GM11168 (cell line): ENCODE measurements at regions not wholly inside any gene's neighbourhood (a gene's known extent, or its start where the extent isn't known, plus 50 kb on each side); places are given as distances from the start of the nearest gene placed in this dataset.

Source experiments
- in situ Hi-C: fragments of 300-500 bp; cut with MboI; formaldehyde crosslinking; loops from one replicate; pipeline ENCODE4 v1.12.0; 2022; ENCODE audit warnings: low sequenced_read_pairs; ENCODE audit not compliant: unreplicated experiment

DNA sequence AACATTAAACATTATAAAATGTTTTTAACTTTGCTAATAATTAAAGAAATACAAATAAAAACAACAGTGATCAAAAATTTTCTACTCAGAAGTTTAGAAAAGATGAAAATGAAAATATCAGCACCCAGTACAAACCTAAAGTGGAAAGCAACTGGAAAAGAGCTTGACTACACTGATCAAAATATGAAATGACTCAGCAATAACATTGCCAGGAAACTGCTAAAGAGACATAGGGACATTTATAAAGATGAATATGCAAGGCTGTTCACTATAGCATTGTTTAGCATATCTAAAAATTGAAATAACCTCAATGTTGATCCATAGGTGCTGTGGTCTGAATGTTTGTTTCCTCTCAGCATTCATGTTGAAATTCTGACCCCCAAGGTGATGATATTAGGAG is 88.5 kb upstream of the NOCT start:
- in situ Hi-C loops = no loop called here

DNA sequence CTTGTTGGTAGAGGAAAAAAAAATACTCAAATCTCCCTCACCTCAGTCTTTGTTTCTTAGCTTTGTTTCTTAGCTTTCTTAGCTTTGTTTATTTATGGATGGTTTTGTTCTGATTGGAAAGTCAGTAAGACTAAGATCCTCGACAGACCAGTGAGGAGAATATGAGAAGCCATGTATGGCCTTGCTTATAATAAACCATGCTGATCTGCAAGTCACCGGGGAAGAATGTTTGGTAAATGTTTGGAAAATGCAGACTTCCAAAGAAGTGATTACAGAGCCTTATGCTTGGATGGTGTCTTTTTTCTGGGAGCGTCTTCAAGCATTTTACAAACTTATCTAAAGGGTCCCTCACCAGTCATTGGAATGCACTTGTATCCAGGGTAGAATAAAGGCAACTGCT is 90.1 kb upstream of the NOCT start:
- in situ Hi-C loops = no loop called here

DNA sequence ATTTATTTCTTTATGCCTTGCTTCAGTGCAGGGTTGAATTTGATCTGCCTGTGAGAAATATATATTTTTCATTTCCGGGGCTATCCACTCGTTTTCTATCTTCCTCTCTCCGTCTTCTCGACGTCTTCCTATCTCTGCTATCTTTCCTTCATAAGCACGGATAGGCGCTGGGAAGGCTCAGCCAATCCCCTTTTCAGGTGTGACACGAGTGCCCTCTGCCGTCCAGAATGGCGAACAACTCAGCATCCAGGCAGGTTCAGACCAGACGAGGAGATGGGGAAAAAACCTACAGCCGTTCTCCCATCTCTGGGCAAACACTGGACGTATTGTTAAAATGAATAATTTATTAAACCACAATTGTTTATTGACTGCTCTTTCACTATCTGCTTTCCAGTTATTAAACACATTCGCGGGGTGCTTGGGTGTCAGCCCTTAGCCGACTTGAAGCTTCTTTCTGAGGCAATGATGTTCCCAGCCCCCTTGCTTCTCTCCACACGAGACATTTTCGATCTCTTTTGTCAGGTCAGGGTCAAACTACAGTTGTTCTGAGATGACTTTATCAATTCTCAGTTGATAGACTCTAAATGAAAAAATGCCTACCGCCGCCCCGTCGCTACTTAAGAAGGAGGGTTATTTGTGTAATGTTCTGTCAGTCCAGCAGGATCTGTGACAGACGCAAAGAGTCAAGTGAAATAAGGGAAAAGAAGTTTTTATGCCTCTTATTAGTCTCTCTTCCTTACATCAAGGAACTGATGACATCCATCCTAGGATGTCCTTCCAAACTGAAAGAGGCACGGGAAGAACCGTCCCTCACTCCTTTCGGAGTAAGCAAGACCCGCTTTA is 96.3 kb upstream of the NOCT start:
- in situ Hi-C loops = no loop called here

DNA sequence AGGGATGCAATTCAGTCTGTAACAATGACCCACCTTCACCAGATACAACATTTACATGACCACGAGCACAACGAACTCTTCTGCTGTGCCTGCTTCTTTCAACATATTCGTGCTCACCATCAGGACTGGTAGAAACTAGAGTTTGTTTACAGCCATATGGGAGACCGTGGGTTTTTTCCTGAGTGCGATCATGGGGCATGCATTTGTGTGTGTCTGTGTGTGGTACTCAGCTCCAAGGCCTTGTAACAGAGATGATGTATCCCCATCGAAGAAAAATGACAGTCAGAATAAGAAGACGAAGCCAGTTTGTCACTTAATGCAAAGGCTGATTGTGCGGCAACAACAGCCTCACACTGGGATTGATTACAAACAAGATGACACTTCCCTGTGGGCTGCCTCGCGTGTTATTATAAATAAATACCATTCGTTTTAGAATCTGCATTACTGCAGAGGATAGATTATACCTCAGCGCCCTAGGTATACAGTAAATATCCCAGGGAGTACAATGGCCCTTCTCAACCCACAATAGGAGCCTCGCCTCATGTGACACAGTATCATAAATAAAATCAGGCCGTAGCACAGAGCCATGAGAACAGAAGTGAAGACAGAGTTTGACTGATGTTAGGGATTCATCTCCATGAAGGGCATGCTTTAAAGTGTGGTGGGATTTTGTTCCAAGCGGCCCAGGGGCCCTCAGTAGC is 97.3 kb upstream of the NOCT start:
- in situ Hi-C loops = no loop called here

DNA sequence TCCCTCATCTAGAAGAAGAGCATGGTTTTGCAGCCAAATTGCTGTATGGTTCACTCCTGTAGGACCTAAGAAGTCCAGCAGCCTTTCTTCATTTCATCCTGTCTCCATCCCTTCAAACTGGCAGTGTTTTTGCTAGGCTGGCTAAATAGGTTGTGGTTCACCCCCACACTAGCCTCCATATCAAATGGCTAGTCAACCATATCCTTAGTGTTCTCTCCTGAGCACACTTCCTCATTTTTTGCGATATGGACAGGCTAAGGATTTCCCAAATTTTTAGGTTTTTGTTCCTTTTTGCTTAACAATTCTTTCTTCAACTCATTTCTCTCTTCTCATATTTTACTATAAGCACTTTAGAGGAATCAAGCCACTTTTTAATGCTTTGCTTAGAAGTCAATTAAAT is 98.8 kb upstream of the NOCT start:
- in situ Hi-C loops = no loop called here

DNA sequence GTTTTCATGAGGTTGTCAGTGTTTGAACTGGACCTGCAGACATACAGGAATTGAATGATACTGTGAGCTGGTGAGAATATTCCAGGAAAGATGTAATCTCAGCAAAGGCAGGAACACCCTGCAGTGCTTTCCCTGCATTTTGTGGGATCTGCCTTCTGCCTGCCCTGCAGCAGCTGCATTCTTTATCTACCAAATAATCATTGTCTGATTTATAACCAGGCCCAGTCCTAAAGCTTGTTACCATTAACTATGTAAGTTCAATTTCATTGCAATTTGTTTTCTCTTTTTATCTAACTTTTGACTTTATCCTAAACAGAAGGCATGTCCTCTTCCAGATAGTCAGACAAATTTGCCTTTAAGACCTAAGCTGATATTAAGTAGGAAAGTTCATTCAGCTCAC is 99.8 kb upstream of the NOCT start:
- in situ Hi-C loops = no loop called here

DNA sequence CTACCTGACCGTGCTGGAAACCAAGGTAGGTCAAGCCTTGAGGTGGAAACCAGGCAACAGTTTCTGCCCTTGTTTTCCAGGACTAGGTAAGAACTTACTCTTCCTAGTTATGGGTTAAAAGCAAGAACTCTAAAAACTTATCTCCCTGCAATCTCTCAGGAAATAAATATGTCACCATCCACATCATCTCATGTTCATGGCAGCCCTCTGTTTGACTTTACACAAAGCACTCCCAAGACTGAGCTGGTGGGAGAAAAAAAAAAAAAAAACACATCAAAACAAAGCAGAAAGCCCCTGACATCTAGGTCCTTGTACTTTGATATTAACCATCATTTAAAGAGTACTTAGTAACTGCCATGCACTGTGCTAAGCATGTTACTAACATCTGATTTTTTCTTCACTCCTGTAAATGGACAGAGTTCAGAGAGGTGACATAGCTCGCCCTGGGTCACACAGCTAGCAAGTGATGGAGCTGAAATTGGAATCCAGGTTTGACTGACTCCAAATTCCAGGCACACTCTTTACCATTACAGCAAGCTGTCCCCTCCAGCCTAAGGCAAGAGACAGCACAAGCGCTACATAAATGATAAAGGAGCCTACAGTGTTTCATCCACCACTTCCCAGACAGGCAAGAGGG is 102.8 kb upstream of the NOCT start:
- in situ Hi-C loops = no loop called here

DNA sequence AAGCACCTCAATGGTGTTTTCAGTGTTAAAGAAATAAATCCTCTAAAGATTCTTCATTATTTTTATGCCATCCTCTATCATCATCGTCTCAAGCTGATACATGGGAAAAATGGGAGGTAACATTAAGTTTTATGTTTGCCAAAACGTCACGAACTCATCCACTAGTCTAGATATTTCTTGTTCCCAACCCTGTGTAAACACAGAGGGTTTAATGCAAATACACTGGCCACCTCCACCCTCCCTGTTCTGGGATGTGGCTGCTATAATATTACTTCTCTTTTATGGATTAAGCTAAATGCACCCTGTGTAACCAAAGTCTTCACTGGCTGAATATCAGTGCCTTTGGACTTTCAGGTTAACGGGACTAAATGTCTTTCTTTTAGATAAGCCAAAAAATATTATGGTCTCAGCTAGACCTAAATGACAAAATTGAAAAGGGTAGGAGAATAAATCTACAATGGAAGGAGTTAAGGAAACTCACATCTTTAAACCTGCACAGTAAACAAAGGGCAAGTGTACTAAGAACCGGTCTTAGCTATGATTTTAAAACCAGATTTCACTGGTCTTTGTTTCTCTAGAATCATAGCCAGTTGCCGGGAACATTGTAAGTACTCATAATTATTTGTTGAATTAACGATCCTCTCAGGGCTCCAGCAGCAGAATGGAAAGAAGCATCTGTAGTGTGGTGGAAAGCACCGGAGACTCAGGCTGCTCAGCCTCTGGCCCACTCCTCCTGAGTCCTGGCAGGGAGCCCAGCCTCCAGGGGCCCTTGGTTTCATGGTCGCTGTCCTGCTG is 103.5 kb upstream of the NOCT start:
- in situ Hi-C loops = no loop called here

DNA sequence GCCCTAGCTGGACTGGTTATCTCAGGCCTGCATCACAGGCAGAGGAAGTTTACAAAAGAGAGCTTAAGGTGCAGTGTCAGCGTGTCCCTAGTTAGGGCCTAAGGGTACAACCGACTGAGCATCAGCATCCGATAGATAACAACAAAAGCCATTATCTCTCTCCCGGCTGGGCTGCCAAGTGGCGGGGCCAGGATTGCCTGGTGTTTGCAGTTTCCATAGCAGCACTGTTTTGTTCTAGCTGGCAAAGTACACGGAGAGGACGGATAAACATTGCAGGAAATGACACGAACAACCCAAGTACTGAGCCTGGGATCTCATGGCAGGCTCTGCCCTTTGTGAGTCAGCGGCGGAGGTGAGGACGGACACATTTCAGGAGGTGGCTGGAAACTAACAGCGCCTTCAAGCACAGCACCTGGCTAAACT is 104.7 kb upstream of the NOCT start:
- in situ Hi-C loops = no loop called here

DNA sequence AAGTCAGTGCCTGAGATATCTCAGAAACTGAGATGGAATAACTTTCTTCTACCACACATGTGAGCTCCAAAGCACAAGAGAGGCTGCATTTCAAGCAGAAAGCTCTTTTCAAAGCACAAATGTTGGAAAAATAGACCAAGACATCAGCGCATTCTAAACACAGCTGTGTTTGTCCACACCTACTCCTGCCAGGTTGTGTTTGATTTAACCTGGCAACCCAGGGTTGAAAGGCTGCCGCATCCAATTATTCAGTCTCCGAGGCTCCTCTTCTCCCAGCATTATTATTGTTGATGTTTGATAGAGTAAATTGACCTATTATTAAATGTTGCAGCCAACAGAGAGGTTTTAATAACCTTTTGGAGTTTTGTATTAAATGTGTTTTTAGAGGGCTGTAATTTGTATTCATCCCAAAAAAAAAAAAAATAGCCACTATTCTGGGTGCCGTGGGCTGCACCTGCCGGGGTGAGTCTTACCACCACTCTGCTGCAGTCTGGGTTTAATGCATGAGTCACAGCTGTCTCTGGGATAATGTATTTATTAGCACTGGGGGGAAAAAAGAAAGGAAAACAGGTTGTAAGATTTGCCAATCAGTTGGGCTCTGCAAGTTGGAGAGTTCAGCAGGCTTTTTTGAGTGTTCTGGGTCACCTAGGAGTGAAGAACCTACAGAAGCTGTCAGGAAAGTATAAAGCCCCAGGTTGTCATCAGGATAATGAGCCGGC is 105.2 kb upstream of the NOCT start:
- in situ Hi-C loops = no loop called here

DNA sequence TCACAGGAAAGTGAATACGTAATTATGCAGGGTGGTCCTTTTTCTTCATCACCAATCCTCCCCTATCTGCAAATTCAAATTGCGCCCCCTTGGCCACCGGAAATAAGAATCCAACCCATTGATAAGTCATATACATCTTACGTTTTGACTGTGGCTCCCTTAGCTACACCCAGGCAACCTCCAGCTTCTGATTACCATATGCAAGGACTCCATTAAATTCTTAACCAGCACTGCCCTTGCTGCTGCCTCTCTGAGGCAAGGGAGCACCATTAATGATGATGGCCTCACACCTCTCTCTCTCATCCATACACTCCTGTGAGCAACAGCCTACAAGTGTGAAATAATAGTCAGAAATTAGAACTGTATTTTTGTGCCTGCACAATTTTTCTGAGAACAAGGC is 106.0 kb upstream of the NOCT start:
- in situ Hi-C loops = no loop called here

DNA sequence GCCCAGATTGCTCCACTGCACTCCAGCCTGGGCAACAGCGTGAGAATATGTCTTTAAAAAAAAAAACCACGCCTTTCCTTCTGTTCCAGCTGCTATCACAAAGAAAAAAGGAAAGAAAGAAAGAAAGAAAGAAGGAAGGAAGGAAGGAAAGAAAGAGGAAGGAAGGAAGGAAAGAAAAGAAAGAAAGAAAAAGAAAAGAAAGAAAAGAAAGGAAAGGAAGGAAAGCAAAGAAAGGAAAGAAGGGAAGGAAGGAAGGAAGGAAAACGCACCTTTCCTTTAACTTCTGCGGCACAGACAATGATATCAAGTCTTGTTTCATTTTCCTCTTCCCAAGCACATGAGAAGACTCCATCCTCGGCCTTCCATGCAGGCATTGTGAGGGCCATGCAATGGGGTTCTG is 107.4 kb upstream of the NOCT start:
- in situ Hi-C loops = no loop called here

DNA sequence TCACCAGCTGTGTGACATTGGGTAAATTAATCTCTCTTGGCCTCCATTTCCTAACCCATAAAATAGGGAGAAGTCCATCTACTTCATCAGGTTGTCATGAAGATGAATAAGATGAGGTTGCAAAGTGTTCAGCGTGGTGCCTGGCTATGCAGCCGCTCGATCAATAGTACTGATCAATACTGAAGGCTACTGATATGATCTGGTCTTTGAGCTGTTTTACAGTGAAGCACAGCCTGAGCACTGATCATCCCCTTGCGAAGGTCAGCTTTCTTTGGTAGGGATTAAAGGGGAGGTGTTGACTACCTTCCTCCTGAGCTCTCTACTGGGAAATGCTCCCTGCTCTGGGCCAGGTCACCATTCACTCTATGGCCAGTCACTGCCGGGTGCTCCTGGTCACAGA is 108.4 kb upstream of the NOCT start:
- in situ Hi-C loops = no loop called here

DNA sequence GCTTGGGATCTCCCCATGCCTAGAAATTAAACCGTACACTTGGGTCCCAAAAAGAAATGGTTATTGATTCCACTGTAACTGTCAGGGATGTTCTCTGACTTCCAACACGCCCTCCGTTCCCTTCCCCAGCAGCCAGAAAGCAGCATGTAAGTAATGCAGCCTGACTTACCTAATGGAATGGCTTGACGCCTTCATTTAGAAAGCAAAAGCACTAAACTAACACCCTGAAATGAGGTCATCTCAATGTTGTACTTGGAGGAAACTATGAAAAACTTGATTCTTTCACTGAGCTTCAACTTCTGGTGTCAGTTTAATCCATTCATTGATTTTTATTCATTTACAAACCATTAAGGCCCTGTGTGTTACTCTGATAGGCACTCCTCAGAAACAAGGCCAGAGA is 110.8 kb upstream of the NOCT start:
- in situ Hi-C loops = no loop called here

DNA sequence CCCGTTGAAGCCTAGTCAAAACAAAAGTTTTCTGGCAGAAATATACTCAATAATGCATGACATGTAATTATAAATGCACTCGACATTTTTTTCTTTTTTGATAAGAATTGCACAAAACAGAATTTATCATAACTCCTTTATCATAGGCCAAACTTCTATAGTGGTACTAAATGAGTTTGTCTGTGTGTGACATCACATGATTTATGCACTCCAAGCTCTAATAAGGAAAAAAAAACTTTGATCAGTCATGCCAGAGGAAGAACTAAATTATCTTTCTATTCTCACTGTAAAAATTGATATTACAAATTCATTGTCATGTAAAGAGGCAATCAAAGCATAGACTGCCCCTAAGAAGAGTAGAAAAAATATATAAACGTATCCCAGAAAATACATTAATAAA is 112.4 kb upstream of the NOCT start:
- in situ Hi-C loops = no loop called here

DNA sequence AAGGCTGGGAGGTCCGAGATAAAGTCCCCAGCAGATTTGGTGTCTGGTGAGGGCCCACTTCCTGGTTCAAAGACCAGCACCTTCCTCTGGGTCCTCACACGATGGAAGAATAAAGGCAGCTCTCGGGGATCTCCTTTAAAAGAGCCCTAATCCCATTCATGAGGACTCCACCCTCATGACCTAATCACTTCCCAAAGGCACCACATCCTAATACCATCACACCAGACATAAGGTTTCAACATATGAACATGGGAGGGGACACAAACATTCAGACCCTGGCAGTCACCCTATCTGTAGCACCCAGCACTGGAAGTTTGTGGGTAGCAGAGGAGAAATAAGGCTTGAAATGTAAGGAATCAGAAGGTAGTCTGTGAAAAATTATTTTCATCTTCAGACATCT is 112.9 kb upstream of the NOCT start:
- in situ Hi-C loops = no loop called here

DNA sequence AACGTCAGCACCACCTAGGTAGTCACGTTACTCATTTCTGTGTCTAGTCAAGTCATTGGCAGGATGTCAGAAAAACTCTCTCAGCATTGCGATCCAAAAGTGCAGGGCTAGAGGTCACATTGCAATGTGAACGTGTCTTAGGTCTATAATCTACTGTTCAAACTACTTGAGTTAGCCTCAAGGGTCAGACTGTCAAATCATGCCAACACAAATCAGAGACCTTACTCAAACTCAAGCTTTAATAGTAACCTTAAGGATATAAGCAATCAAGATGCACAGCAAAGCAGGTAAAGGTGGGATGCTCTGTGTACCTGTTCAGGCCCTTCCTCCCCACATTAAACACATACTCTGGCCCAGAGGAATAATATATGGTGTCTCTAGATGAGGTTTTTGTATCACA is 114.4 kb upstream of the NOCT start:
- in situ Hi-C loops = no loop called here

DNA sequence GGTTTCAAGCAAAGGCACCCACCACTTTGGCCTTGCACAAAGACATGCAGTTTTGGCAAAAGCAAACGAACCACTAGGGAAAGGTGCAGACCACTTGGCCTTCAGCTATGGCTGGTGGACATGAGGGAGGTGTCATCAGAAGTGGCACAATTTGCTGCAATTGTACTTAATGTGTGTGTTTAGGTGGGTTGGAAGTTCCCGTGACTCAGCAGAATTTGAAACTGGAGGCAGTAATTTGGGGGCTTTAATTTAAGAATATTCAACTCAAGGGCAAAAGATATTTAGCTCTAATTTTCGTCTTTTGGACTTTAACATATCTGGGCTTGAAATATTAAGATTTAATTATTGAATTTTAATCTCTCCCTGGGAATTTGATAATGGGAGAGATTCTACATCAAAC is 115.6 kb upstream of the NOCT start:
- in situ Hi-C loops = no loop called here

DNA sequence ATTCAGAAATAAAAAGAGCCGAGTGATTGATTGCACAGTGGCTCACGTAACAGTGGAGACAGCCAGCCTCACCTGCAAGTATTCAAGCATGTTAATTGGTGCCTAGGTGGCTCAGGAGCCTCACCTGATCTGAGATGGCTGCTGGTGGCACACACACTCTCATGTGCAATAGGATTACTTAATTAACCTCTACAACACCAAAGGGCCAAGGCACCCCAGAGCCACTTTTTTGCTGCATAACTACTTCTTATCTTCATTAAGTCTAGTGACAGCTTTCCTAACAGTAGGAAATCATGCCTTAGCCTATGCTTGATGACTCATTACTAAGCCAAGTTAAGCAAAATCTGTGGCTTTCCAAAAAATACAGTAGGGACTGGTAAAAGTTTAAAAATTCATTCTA is 117.3 kb upstream of the NOCT start:
- in situ Hi-C loops = no loop called here

DNA sequence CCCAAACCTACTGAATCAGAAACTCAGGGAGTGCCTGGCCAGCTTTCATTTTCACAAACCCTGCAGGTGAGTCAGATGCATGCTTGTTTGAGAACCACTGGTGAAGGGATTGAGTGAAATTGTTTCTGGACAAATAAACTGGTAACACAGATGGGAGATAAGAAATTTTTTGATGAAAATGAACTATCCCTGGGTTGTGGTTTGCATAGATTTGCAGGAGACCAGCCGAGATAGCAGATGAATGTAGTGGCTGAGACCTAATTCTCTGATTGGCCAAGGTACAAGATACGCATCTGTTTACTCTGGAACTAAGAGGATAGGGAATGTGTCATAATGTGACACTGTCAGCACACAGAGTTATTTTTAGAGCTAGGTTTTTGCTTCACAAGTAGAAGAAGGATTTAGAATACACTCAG is 117.8 kb upstream of the NOCT start:
- in situ Hi-C loops = no loop called here
